ENCODE measurements at regions not wholly inside any gene's neighbourhood (a gene's known extent, or its start where the extent isn't known, plus 50 kb on each side); places are given as distances from the start of the nearest gene placed in this dataset.

DNA sequence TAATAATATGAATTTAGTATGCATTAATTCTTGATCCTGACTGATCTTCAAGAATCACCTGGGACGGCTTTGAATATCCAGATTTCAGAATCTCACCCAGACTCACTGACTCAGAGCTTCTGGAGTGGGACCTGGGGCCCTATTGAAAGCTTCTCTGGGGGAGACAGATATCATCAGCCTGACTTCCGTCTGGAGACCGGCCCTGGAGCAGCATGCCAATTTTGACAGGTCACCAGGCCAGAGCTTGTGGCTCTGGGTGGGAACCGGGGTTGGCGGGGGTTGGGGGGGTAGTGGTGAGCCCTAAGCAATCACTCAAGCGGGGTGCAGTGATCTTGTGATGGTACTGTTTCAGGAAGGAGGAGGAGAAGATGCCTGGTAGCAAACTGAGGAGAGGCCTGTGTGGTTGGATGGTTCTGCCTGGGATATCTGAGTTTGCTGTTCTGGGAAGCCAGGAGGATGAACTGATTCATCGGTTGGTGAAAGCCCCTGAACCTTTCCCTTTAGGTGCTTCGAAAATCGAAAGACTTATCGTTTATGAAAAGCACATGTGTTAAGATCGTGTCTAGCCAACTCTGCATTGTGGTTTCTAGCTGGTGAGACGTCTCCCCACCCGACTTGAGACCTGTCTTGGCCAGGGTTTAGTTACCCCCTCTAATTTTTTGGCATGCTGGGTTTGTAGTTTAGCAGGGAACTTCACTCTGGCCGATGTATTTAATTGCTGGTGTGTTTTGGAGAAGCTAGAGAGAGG, 263.9 kb upstream of the C2CD4B start:
- TF ChIP-seq Cebpa-rat (IDR thresholded peaks at IDR 0.05), result no peak
- Histone ChIP-seq H3K4me3 (no peak overlapping the region), H3K4me1 (peaks cover 5% of the 10 kb centered on the region; the same call in 1 of the 2 replicates)

DNA sequence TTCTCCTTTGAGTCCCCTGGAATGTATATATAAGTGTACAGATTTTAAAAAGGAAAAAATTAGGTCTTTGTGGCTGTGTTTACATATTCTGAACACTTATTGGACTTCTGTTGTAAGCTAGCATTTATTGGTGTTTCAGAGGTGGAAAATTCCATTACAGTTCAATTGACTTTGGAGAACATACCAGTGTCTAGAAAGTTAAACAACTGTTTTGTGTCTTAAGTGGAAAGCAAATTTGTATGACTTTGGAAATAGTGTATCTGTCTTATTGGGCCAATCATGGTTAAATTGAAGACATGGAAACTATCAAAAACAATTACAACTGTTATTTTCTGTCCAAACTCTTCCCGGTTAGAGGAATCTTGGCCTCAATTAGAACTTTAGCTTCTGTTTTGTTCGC, 265.0 kb upstream of the C2CD4B start:
- no peak overlapping the region for H3K4me3 ChIP-seq
- no peak overlapping the region for H3K9ac ChIP-seq
- H3K9me3 ChIP-seq, result no peaks in the 10 kb centered on the region
- H3K36me3 ChIP-seq, result no peaks in the 10 kb centered on the region
- no peak for TF ChIP-seq Cebpa-rat (IDR thresholded peaks at IDR 0.05)
- no peaks in the 10 kb centered on the region for H4K20me1 ChIP-seq
- no peak overlapping the region for H3K27ac ChIP-seq
- H3K4me2 ChIP-seq, result no peak overlapping the region
- peaks cover 4% of the 10 kb centered on the region; the same call in 1 of the 2 replicates for H3K4me1 ChIP-seq
- no peaks in the 10 kb centered on the region for H3K27me3 ChIP-seq

More for the DNA sequence above, 263.9 kb upstream of the C2CD4B start:
- Histone ChIP-seq H4K20me1 (no peaks in the 10 kb centered on the region), H3K9me3 (no peaks in the 10 kb centered on the region), H3K4me2 (no peak overlapping the region), H3K36me3 (no peaks in the 10 kb centered on the region), H3K9ac (no peak overlapping the region), H3K27me3 (no peaks in the 10 kb centered on the region), H3K27ac (no peak overlapping the region)

DNA sequence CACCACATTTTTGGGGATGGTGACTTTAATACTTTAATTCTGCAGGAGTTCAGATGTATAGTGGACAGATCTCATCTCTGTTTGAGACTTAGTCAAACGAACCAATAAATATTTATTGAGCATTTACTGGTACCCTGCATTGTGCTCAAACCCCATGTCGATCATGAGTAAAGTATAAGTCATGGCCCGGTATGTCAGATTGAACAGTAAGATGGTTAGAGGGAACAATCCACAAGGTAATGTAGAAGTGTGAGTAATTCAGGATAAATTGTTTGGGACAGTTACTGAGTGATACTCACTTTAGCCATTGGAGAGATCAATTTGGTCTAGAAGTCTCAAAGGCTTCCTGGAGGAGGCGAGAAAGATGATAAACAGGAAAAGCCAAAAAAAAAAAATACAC, 265.5 kb upstream of the C2CD4B start:
- Histone ChIP-seq H3K4me1 (no peaks in the 10 kb centered on the region), H3K4me3 (no peak overlapping the region), H4K20me1 (no peaks in the 10 kb centered on the region), H3K9me3 (no peaks in the 10 kb centered on the region), H3K27me3 (no peaks in the 10 kb centered on the region), H3K9ac (no peak overlapping the region), H3K27ac (no peak overlapping the region), H3K4me2 (no peak overlapping the region), H3K36me3 (no peaks in the 10 kb centered on the region)
- no peak for TF ChIP-seq Cebpa-rat (IDR thresholded peaks at IDR 0.05)

DNA sequence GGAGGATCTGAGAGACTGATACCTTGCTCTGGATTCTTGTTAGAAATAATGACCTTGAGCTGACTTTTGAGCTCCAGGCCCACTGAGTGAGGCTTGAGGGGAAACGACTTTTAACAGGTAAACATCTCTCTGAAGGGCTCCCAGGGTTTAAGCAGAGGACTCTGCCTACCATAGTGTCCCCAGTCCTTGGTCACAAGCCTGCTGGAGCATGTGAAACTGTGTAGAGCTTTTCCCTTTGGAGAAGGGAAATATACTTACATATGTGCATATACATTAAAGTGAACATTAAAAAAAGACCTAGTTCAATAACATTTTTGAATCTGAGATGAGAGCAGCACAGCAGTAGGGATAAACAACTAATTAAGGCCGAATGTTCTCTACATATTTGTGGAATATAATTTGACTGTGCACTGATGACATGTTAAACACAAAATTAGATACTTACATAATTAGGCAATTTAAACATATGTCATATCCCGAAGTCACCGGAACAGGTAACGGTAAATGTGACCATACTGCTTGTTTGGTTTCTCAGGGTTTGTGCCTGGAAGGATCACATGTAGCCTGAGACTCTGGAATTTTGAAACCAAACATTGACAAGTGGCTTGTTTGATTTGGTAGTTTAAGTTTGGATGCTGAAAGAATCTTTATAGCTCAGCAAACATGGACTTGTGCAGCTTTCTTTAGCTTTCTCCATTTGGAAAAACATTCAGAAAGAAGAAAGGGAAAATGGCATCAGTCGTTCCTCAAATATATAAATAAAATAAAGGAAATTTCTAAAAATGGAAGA, 266.1 kb upstream of the C2CD4B start:
- H3K4me1 ChIP-seq, result no peaks in the 10 kb centered on the region
- no peak for TF ChIP-seq Cebpa-rat (IDR thresholded peaks at IDR 0.05)
- no peak overlapping the region for H3K4me2 ChIP-seq
- H4K20me1 ChIP-seq, result no peaks in the 10 kb centered on the region
- H3K27ac ChIP-seq, result no peak overlapping the region
- H3K36me3 ChIP-seq, result no peaks in the 10 kb centered on the region
- H3K9ac ChIP-seq, result no peak overlapping the region
- no peaks in the 10 kb centered on the region for H3K27me3 ChIP-seq
- no peak overlapping the region for H3K4me3 ChIP-seq
- no peaks in the 10 kb centered on the region for H3K9me3 ChIP-seq

DNA sequence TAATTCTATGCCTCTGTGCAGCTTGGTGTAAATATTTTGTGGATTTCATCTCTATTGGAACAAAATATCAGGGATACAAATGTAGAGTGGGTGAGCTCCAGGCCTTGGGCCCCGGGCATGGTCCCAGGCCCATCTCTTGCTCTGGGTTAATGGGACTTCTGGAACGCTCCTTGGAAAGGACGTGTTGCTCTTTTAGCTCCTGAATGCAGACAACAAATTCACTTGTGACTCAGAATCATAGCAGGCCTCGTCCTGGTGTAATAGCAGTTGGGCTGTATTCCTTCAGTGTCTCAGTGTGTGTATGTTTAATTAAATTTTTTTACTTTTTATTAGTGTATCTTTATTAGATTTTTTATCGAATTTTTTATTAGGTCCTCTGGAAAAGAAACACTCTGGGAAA, 266.7 kb upstream of the C2CD4B start:
- Histone ChIP-seq H4K20me1 (no peaks in the 10 kb centered on the region), H3K9ac (no peak overlapping the region), H3K27me3 (no peaks in the 10 kb centered on the region), H3K4me3 (no peak overlapping the region), H3K4me2 (no peak overlapping the region), H3K36me3 (no peaks in the 10 kb centered on the region), H3K9me3 (no peaks in the 10 kb centered on the region), H3K27ac (no peak overlapping the region), H3K4me1 (no peaks in the 10 kb centered on the region)
- no peak for TF ChIP-seq Cebpa-rat (IDR thresholded peaks at IDR 0.05)

DNA sequence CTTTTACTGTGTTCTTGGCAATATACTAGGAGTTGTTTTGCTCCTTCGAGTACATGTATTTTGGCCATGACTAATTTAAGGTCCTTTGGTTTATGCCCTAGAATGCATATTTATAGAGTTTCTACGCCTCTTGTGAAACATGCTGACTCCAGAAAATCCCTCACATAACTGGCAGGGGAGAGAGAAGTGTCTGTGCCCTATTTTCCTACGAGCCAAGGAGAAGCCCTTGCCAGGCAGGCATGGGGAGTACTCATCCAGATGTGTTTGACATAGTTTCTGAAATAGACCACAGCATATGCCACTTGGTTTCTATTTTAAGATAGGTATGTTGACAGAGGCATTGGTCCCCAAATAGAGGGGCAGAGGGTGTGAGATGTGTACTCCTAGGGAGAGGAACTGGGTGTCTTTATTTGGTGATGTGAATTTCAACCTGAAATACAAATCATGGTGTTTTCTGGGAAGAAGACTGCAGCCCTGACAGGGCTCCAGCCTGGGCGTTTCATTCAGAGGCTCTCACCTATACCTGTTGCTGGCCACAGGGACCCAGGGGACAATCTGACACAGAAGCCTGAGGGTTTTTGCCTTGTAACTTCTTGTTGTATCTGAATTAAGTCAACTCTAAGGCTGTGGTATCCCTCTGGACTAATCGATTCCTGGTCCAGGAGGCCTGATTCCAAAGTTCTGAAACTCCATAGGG, 267.8 kb upstream of the C2CD4B start:
- no peaks in the 10 kb centered on the region for H3K4me1 ChIP-seq
- H3K36me3 ChIP-seq, result no peaks in the 10 kb centered on the region
- H3K9ac ChIP-seq, result no peak overlapping the region
- H3K9me3 ChIP-seq, result no peaks in the 10 kb centered on the region
- no peak overlapping the region for H3K4me3 ChIP-seq
- no peak for TF ChIP-seq Cebpa-rat (IDR thresholded peaks at IDR 0.05)
- no peak overlapping the region for H3K4me2 ChIP-seq
- no peak overlapping the region for H3K27ac ChIP-seq
- H3K27me3 ChIP-seq, result no peaks in the 10 kb centered on the region
- no peaks in the 10 kb centered on the region for H4K20me1 ChIP-seq

DNA sequence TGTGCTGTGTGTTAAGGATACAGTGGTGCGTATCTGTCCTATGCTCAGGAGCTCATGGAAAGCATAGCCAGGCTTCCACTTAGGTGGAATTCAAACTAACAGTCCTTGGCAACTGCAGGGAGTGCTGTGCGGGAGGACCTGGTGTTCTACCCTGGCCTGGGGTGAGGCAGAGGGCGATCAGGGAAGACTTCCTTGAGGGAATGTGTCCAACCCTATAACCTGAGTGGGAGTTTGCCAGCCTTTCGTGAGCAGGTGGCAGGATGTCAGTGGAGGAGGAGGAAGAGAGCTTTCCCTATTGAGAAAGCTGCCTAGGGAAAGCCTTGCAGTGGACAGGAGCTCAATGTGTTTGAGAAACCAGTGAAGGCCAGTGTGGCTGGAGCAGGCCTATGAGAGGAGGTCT, 271.1 kb upstream of the C2CD4B start:
- no peak overlapping the region for H3K9ac ChIP-seq
- H3K4me1 ChIP-seq, result no peaks in the 10 kb centered on the region
- H3K4me2 ChIP-seq, result no peak overlapping the region
- no peak overlapping the region for H3K4me3 ChIP-seq
- no peaks in the 10 kb centered on the region for H3K36me3 ChIP-seq
- H3K27me3 ChIP-seq, result no peaks in the 10 kb centered on the region
- no peaks in the 10 kb centered on the region for H4K20me1 ChIP-seq
- no peaks in the 10 kb centered on the region for H3K9me3 ChIP-seq
- no peak overlapping the region for H3K27ac ChIP-seq
- no peak for TF ChIP-seq Cebpa-rat (IDR thresholded peaks at IDR 0.05)

DNA sequence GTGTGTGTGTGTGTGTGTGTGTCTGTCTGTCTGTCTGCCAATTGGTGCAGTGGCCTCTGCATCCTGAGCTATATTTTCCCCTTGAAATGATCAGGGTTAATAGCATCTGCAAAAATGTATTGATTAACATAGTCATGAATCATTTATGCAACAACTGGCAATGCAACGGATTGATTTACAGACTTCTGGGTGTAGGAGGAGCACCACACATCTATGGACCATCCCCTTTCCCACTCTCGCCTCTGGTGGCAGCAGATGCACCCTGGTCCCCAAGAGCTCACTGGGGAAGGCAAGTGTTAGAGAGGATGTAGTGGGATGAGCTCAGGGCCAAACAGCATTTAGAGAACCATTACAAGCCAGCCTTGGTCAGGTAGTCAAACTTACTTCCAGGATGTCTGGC, 272.7 kb upstream of the C2CD4B start:
- no peaks in the 10 kb centered on the region for H3K9me3 ChIP-seq
- no peak overlapping the region for H3K4me3 ChIP-seq
- no peak overlapping the region for H3K4me2 ChIP-seq
- no peaks in the 10 kb centered on the region for H4K20me1 ChIP-seq
- no peak overlapping the region for H3K27ac ChIP-seq
- H3K4me1 ChIP-seq, result no peaks in the 10 kb centered on the region
- H3K36me3 ChIP-seq, result no peaks in the 10 kb centered on the region
- H3K9ac ChIP-seq, result no peak overlapping the region
- TF ChIP-seq Cebpa-rat (IDR thresholded peaks at IDR 0.05), result no peak
- no peaks in the 10 kb centered on the region for H3K27me3 ChIP-seq

DNA sequence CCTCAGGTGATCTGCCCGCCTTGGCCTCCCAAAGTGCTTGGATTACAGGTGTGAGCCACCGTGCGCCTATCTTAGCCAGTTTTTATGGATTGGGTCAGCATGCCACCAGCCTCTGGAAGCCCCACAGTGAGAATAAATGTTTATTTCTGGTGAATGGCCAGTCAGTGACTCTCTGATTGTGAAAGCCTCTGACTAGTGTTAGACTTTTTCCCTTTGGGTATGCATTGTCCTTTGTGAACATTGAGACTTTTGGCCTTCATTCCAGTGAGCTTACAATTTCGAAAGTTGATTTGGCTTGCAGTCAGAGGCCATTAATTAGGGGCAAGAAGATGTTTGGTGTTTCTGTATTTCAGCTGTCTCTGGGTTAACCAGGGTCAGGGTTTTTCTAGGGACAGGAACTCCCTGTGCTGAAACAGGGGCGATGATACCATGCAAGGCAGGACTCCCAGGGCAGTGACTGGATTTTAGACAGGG, 274.5 kb upstream of the C2CD4B start:
- Histone ChIP-seq H3K9me3 (no peaks in the 10 kb centered on the region), H3K27ac (no peak overlapping the region), H3K4me2 (no peak overlapping the region), H4K20me1 (no peaks in the 10 kb centered on the region), H3K4me1 (no peaks in the 10 kb centered on the region), H3K27me3 (no peaks in the 10 kb centered on the region), H3K4me3 (no peak overlapping the region), H3K9ac (no peak overlapping the region), H3K36me3 (no peaks in the 10 kb centered on the region)
- no peak for TF ChIP-seq Cebpa-rat (IDR thresholded peaks at IDR 0.05)

Measured in BLaER1 (cell line).